ENCODE measurements at regions not wholly inside any gene's neighbourhood (a gene's known extent, or its start where the extent isn't known, plus 50 kb on each side); places are given as distances from the start of the nearest gene placed in this dataset.
"Not testable (repeated sequence)": the region's sequence is repeated elsewhere in the genome, so short reads cannot be mapped to it uniquely, and the experiment has no call there.

DNA sequence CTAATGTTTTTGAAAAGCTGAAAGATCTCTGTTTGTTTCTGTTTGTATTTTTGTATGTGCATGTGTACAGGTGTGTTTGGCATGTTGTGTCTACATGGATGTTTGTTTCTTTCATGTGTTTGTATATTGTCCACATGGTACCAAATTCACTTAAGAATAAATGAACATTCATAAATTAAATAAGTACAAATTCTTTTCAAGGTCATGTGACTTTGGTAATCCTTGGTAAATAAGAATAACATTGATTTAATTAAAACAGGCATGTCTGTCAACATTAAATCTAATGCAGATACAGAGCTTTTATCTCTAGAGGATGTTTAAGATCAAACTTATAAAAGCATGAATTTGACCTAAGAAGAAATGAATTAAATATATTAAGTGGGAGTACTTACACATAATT lies 219.8 kb upstream of the EPHA7 start:
- DNase-seq, result no peak

DNA sequence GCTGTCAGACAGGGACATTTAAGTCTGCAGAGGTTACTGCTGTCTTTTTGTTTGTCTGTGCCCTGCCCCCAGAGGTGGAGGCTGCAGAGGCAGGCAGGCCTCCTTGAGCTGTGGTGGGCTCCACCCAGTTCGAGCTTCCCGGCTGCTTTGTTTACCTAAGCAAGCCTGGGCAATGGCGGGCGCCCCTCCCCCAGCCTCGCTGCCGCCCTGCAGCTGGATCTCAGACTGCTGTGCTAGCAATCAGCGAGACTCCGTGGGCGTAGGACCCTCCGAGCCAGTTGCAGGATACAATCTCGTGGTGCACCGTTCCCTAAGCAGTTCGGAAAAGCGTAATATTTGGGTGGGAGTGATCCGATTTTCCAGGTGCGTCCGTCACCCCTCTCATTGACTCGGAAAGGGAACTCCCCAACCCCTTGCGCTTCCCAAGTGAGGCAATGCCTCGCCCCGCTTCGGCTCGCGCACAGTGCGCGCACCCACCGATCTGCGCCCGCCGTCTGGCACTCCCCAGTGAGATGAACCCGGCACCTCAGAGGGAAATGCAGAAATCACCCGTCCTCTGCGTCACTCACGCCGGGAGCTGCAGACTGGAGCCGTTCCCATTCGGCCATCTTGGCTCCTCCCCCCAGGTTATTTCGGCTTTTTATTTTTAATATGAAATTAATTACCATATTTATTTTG lies 217.8 kb upstream of the EPHA7 start:
- not testable (repeated sequence) for DNase-seq

GRCh38 chr6:93624408-93624807 lies 205.0 kb upstream of the EPHA7 start:
- no peak for DNase-seq

- DNase-seq, result no peak
Measured at GRCh38 chr6:93621442-93621841, 202.1 kb upstream of the EPHA7 start.

DNA sequence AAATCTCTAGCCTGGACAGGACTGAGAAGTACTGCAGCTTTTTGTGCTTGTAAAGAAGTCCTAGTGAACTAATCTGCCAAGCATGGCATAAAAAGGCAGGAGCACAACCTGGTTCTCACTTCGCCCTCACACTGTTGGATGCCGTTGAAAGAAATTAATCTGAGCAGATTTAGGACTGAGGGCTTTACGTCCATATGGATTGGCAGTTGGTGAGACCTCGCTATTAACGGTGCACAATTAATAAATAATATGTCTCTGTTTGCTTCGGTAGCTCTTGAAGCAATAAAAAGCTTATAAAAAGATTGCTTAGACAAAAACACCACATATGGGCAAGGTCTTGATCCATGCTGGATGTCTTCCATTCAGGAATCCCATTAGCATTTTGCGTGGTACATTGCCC lies 185.6 kb upstream of the EPHA7 start:
- DNase-seq, result no peak

DNA sequence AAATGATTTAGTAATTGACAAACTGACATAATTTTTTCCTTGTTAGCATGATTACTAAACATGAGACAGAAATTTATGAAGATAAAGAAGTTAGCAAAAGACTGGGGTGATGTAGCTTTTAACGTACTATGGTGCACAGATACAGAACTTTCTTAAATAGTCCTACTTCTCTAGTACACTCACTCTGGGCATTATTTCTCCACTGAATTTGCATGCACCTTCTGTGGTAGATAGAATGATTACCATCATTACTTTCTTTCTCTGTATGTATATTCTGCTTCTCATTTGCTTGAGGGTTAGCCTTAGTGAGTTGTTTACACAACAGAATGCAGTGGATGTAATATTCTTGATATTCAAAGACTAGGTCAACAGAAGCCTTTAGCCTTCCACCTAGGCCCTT lies 173.1 kb upstream of the EPHA7 start:
- DNase-seq, result no peak

- no peak for DNase-seq
Measured at GRCh38 chr6:93586306-93586705, 166.9 kb upstream of the EPHA7 start.

GRCh38 chr6:93584300-93584699 lies 164.9 kb upstream of the EPHA7 start:
- no peak for DNase-seq

GRCh38 chr6:93581371-93581770 lies 162.0 kb upstream of the EPHA7 start:
- peak; percentile 26 for DNase-seq

GRCh38 chr6:93580446-93580845 lies 161.1 kb upstream of the EPHA7 start:
- no peak for DNase-seq

GRCh38 chr6:93575495-93576267 lies 156.3 kb upstream of the EPHA7 start:
- no peak for DNase-seq

GRCh38 chr6:93574299-93574698 lies 154.9 kb upstream of the EPHA7 start:
- no peak for DNase-seq

DNA sequence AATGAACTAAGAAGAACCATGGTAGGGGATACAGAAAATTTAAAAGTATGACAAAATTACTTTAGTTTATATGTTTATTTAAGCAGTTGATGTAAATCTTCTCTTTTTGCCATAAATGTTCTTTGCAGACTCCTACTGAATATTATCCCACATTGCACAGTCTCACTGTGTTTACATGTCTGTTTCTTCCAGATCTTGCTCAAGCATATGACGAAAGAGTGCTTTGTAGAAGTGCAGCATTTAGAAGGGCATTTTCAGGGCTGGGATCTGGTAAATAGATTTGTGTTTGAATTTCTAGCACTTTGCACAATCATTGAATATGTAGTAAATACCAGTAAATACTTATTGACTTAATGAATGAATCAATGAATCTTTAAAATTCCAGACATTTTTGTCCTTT lies 152.0 kb upstream of the EPHA7 start:
- DNase-seq, result no peak

DNA sequence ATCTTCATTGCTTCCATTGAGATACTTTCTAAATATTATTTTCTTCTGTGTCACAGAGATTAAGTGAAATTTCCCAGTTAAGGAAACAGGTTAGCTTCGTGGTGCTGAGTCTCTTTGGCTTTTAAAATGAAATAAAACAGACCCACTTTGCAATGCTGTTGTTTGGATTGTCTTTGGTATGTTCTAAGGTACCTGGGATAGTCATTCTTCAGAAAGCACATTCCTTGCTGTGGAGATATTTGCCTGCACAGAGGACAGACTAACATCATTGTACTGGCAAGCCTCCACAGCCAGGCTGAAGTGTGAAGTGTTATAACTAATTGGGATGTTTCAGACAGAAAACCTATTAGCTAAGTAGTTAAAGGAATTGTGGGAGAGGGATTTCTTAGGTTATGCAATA lies 148.8 kb upstream of the EPHA7 start:
- DNase-seq, result no peak

DNA sequence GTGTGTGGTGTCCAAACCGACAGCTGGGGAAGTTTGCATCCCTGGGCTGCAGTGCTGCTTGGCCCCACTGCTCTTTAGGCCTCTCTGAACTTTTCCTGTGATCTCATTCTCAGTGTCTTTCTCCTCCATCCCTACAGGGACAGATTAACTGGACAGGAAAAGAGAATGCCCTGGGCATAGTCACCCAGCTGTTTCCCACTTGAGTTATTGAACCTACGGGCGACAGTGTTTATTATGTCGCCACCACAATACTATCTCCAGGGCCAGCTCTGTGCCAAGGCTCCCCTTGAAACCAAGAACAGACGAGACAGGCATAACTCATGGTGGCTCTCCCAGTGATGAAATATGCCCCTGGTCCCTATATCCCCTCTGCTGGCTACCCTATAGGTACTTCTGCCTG lies 147.8 kb upstream of the EPHA7 start:
- no peak for DNase-seq

DNA sequence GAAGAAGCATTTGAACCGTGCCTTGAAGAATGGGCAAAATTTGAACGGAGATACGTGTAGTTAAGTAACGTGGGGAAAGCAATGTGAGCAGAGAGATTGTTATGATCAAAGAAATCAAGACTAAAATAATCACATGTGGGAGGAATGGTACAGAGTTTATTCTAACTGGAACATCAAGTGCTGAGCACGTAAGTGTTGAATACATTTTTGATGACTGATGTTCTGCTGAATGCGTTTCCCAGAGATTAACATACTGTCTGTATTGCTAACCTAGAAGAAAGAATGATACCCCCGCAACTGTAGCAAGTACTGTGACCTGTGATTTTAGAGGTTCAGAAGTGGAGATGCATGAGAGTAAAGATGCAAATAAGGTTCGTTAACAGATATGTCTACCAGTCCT lies 146.9 kb upstream of the EPHA7 start:
- DNase-seq, result no peak

GRCh38 chr6:93562582-93562981 lies 143.2 kb upstream of the EPHA7 start:
- DNase-seq, result no peak

DNA sequence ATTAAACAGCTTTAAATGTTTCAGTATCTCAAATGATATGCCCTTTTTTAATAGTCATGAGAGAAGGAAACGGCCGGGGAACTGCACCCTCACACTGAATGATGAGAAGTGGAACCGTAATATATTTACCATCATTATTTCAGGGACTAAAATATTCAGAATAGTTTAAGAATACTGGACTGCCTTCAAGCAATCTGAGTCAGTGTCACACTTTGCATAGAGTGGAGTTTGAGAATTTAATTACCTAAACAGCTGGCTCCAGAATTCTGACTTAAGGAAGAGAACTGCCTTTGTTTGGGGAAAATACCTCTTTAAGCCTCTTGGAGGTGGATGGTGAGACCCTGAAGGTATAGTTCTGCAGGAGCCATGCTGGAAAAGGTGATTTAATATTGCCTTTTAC lies 135.9 kb upstream of the EPHA7 start:
- DNase-seq, result no peak

- DNase-seq, result no peak
Measured at GRCh38 chr6:93554018-93554417, 134.7 kb upstream of the EPHA7 start.

GRCh38 chr6:93550551-93551276 lies 131.4 kb upstream of the EPHA7 start:
- DNase-seq, result no peak

- DNase-seq, result no peak
Measured at GRCh38 chr6:93549868-93550267, 130.5 kb upstream of the EPHA7 start.

DNA sequence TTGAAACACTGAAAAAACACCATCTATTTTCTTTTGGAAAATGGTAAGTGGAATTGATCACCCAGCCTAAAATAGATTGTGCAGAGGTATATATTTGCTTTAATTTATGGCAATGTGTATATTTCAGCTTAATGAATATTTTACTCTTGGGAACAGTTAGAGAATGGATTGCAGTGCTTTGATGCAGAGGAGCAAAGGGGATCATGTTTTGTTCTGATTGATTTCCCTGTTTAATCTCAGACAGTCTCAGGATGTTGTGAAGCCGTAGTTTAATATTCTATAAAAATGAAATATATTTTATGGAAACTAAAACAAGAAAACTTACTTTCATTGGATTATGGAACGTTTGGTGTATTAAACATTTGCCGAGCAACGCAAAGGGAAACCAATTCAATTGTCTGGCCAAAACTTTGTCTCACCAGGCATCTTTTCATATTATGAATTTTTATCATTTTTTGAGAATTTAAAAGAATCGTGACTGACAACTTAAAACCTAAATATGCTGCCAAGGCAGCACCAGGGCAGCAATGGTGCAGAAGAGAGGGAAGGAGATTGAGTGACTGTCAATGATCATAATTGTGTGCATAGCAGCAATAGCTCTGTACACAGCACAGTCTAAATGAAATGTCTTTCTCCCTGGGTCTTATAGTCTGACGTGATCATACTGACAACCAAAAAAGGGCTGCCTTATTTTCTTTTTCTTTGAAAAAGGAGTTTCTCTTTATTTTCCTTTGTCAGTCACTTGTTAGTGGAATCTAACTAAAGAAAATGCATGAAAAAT lies 105.5 kb upstream of the EPHA7 start:
- DNase-seq, result no peak

DNA sequence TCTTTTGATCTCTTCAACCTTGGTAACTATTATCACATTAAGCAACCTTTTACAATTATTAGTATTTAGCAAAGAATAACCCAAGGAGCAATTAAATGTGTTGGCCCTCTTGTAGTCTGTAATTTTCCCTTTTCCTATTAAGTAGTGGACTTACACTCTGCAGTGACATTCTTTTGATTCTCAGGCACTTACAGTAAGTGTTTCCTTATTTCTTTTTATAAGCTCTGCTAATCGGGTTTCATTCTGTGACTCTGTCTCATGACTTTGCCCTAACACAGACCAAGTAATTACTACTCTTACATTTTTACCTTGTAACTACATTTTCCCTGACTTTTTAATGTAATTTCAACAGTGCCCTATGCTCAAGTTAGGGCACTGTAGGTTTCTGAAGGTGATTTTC lies 104.0 kb upstream of the EPHA7 start:
- no peak for DNase-seq

Data from right kidney (tissue), 1 donor.